Bronchial epithelial cell (primary cell): ENCODE measurements at regions not wholly inside any gene's neighbourhood (a gene's known extent, or its start where the extent isn't known, plus 50 kb on each side); places are given as distances from the start of the nearest gene placed in this dataset.
A peak's percentile ranks its signal among the peaks of the same experiment; 100 is the strongest.

Source experiments
- DNase-seq: peaks from one replicate; pipeline ENCODE4 v3.0.0-alpha.2; 2010; ENCODE audit warnings: low read depth
- FAIRE-seq: peaks from 2 replicates; lab custom pipeline; 2011; peaks lifted over from hg19 to GRCh38; lab: Jason Lieb, UNC
- H3K27me3 ChIP-seq: 2 replicates; pipeline ENCODE4 v1.5.1; 2011; ENCODE audit warnings: low read length; ENCODE audit not compliant: control insufficient read depth, insufficient read depth
- H3K36me3 ChIP-seq: 2 replicates; pipeline ENCODE4 v1.5.1; 2011; ENCODE audit warnings: low read length; ENCODE audit not compliant: control insufficient read depth, insufficient read depth
- H3K4me3 ChIP-seq: 2 replicates; pipeline ENCODE4 v1.5.1; 2011; ENCODE audit warnings: mild to moderate bottlenecking, low read depth, low read length, control low read depth
- CTCF ChIP-seq: IDR thresholded peaks from 2 replicates; pipeline ENCODE4 v1.5.1; 2011; ENCODE audit warnings: mild to moderate bottlenecking, moderate library complexity, low read length, control low read depth, inconsistent platforms; ENCODE audit not compliant: insufficient read depth, severe bottlenecking

DNA sequence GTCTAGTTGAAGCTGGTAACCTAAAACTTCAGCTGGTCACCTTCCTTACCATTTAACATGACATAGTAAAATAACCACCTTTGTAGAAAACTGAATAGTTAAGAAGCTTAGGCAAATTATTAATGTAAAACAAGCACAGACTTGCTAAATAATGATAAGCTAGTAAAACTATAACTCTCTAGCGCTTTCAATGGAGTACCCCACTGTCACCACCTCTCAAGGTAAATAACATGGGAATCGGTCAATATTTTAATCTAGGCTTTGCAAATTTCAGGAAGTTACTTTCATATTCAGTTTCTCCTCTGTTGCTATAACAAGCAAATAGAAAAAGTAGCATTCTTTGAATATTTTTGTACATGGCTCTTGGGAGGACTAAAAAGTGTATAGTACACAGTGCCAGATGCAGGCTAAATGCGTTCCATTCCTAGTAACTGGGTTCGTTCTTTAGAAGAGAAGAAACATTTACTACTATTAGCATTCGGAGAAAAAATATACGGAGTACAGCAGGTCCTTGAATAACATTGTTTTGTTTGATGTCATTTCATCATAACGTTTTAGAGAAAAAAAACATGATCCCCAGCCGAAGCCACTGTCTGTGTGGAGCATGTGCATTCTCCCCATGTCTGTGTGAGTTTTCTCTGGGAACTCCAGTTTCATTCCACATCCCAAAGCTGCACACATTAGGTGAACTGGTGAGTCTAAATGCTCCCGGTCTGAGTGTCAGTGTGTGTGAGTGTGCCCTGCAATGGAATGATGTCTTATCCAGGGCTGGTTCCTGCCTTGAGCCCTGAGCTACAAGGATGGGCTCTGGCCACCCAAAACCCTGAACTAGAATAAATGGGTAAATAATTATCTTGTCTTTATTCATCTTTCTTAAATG is 52.5 kb downstream of the EPRS1 start:
- FAIRE-seq: no peak
- TF ChIP-seq CTCF: no peak
- H3K4me3 ChIP-seq: no peak overlapping the region
- H3K36me3 ChIP-seq: peaks cover 6% of the 10 kb centered on the region
- H3K27me3 ChIP-seq: no peaks in the 10 kb centered on the region
- DNase-seq: no peak

DNA sequence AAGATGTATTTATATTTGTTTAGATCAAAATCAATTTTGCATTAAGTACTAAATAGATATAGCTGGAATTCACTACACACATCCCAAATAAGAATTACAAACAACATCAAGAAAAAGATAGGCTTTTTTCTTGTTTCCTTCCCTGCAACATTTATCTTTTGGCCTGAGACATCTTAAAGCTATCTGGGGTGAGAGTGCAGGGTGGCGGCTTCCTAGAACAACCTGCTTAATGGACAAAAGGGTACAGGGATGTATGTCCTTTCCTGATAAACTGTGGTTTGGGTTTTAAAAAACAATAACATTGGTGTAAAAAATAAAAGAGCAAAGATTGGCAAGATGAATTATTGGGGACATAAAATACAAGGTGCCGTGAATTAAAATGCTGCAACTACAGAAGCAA is 54.4 kb downstream of the EPRS1 start:
- H3K36me3 ChIP-seq: peaks cover 5% of the 10 kb centered on the region
- FAIRE-seq (no peak), DNase-seq (no peak)
- TF ChIP-seq CTCF: no peak
- H3K4me3 ChIP-seq: no peak overlapping the region
- no peaks in the 10 kb centered on the region for H3K27me3 ChIP-seq

DNA sequence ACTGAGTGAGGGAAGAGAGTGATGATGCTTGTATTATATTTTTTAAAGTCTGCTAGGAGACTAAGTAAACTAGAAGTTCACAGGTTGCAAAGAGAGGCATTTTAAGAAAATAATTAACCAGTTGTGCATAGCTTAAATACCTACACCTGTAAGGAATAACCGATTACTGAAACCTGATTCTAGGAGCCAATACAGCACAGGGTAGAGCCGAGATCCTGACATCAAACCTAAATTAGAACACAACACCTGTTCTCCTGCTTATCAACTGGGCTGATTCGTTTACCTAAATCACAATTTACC is 54.8 kb downstream of the EPRS1 start:
- DNase-seq (no peak), FAIRE-seq (no peak)
- Histone ChIP-seq H3K36me3 (peaks cover 6% of the 10 kb centered on the region), H3K27me3 (no peaks in the 10 kb centered on the region), H3K4me3 (no peak overlapping the region)
- TF ChIP-seq CTCF: no peak

GRCh38 chr1:219990782-219991510 is 55.4 kb downstream of the EPRS1 start:
- no peak overlapping the region for H3K4me3 ChIP-seq
- FAIRE-seq (no peak), DNase-seq (peak; percentile 43)
- H3K36me3 ChIP-seq: peaks cover 6% of the 10 kb centered on the region
- no peak for TF ChIP-seq CTCF
- H3K27me3 ChIP-seq: no peaks in the 10 kb centered on the region

- no peak for TF ChIP-seq CTCF
- Histone ChIP-seq H3K36me3 (peaks cover 4% of the 10 kb centered on the region), H3K27me3 (no peaks in the 10 kb centered on the region), H3K4me3 (no peak overlapping the region)
- no peak for FAIRE-seq
- no peak for DNase-seq
These were observed 56.5 kb downstream of the EPRS1 start for GRCh38 chr1:219989766-219990165.

- no peak for TF ChIP-seq CTCF
- Histone ChIP-seq H3K4me3 (no peak overlapping the region), H3K27me3 (no peaks in the 10 kb centered on the region), H3K36me3 (peaks cover 4% of the 10 kb centered on the region)
- FAIRE-seq: no peak
- DNase-seq: no peak
These were observed 57.5 kb downstream of the EPRS1 start for GRCh38 chr1:219988818-219989217.
